Adrenal gland (tissue), 9 donors: ENCODE measurements at regions not wholly inside any gene's neighbourhood (a gene's known extent, or its start where the extent isn't known, plus 50 kb on each side); places are given as distances from the start of the nearest gene placed in this dataset.

Experiments used
- DNase-seq, 7 donors: peaks; one replicate each; pipeline ENCODE4 v3.0.0-alpha.2; 2019 to 2020
- H3K27ac ChIP-seq, 5 donors: fragments of 200-600 bp; sonication (generic) in 4 of 5; 1 replicate in 3 of 5; 2 replicates in 2 of 5; pipeline versions ENCODE4 v1.5.1 to v1.8.0; 2016 to 2020; ENCODE audit warnings: mild to moderate bottlenecking in 1 of 5
- H3K27me3 ChIP-seq: fragments of 200-600 bp; 2 replicates; pipeline ENCODE4 v1.8.0; 2021
- H3K36me3 ChIP-seq, 2 donors: fragments of 200-600 bp; replicated peaks in 1 of 2; 1 replicate in 1 of 2; 2 replicates in 1 of 2; pipeline versions ENCODE4 v1.5.1 to v1.8.0; 2018 to 2022
- H3K4me1 ChIP-seq, 2 donors: fragments of 200-600 bp; replicated peaks in 1 of 2; 1 replicate in 1 of 2; 2 replicates in 1 of 2; pipeline versions ENCODE4 v1.5.1 to v1.8.0; 2018 to 2021
- H3K4me3 ChIP-seq, 4 donors: fragments of 200-600 bp; sonication (generic) in 3 of 4; one replicate each; pipeline ENCODE4 v1.5.1; 2016 to 2018
- H3K9me3 ChIP-seq, 3 donors: fragments of 200-600 bp; sonication (generic) in 1 of 3; replicated peaks in 1 of 3; 1 replicate in 2 of 3; 2 replicates in 1 of 3; pipeline versions ENCODE4 v1.5.1 to v1.8.0; 2016 to 2021
- CTCF ChIP-seq, 6 experiments: fragments of 450-650 bp in 4 of 6; fragments of 200-600 bp in 2 of 6; sonication (generic) in 1 of 6; IDR thresholded peaks; 1 replicate in 5 of 6; 2 replicates in 1 of 6; pipeline versions ENCODE4 v1.5.1 to v1.8.0; 2016 to 2021; ENCODE audit warnings: antibody characterized with exemption in 6 of 6, mild to moderate bottlenecking in 2 of 6, moderate library complexity in 1 of 6
- POLR2A ChIP-seq, 2 donors: fragments of 450-650 bp; IDR thresholded peaks; one replicate each; pipeline ENCODE4 v1.6.1; 2017; ENCODE audit warnings: antibody characterized with exemption in 2 of 2, mild to moderate bottlenecking in 2 of 2, moderate library complexity in 1 of 2
- WGBS, 4 donors: extraction: QIAGEN DNeasy Blood & Tissue Kit in 2 of 4; methylation state at CpG; one replicate each; pipeline versions ENCODE4 v1.1.5 to v1.1.7; 2013 to 2017; 5-methylcytosine and 5-hydroxymethylcytosine counted together
- intact Hi-C, 2 donors: fragments of 100-400 bp; cut with DNase I; formaldehyde crosslinking; loops; one replicate each; pipeline versions ENCODE4 v1.14.1 to v1.15.0; 2022 to 2023
- donor health status: healthy with polysubstance abuse.
- donor health status: Bipolar disorder and iron deficiency.
- donor health status: DM: yes; HTN: yes; CAD: no.
- donor health status: DM: no; HTN: no; CAD: no.
- donor health status: DM: no; HTN: no; CAD: no.

GRCh38 chr2:20933714-20934113 is 110.2 kb downstream of the APOB start:
- Histone ChIP-seq H3K27ac (peak overlapping the region in 3 of 5 donors; percentile 24 to 50 (median 43)), H3K36me3 (no peaks in the 10 kb centered on the region), H3K9me3 (no peaks in the 10 kb centered on the region), H3K4me1 (peaks cover 16 to 27% of the 10 kb centered on the region in 2 donors), H3K4me3 (no peak overlapping the region), H3K27me3 (no peaks in the 10 kb centered on the region)
- 17 to 32% (median 24%) methylated on average over 1 of the region's 1 CpG for WGBS, 4 donors
- intact Hi-C loops = no loop called here
- peak in 2 of 7 donors; percentile 14 to 24 for DNase-seq
- TF ChIP-seq POLR2A (IDR thresholded peaks at IDR 0.05) = no peak
- no peak for TF ChIP-seq CTCF (IDR thresholded peaks at IDR 0.05)

- DNase-seq = no peak
- 71 to 76% (median 73%) methylated on average over 2 of the region's 2 CpGs for WGBS, 4 donors
- Histone ChIP-seq H3K27me3 (no peaks in the 10 kb centered on the region), H3K9me3 (no peaks in the 10 kb centered on the region), H3K4me1 (peaks cover 16 to 27% of the 10 kb centered on the region in 2 donors), H3K27ac (no peak overlapping the region), H3K4me3 (no peak overlapping the region), H3K36me3 (no peaks in the 10 kb centered on the region)
- TF ChIP-seq POLR2A (IDR thresholded peaks at IDR 0.05) (no peak), CTCF (IDR thresholded peaks at IDR 0.05) (no peak)
- intact Hi-C loops = no loop called here
These were observed 108.4 kb upstream of the LDAH start for GRCh38 chr2:20931346-20931745.

GRCh38 chr2:20930928-20931327 is 108.0 kb upstream of the LDAH start:
- Histone ChIP-seq H3K4me1 (peaks cover 16 to 27% of the 10 kb centered on the region in 2 donors), H3K27me3 (no peaks in the 10 kb centered on the region), H3K27ac (no peak overlapping the region), H3K4me3 (no peak overlapping the region), H3K36me3 (no peaks in the 10 kb centered on the region), H3K9me3 (no peaks in the 10 kb centered on the region)
- peak in 3 of 7 donors; percentile 26 to 49 (median 30) for DNase-seq
- 45 to 51% (median 51%) methylated on average over 3 of the region's 3 CpGs; no CpG with 5 or more reads in 1 of the 4 donors for WGBS, 4 donors
- TF ChIP-seq CTCF (IDR thresholded peaks at IDR 0.05) = no peak
- TF ChIP-seq POLR2A (IDR thresholded peaks at IDR 0.05) = no peak
- intact Hi-C loops = no loop called here

GRCh38 chr2:20929721-20930120 is 106.8 kb upstream of the LDAH start:
- intact Hi-C loops = no loop called here
- Histone ChIP-seq H3K4me3 (no peak overlapping the region), H3K36me3 (no peaks in the 10 kb centered on the region), H3K9me3 (no peaks in the 10 kb centered on the region), H3K4me1 (peaks cover 16 to 22% of the 10 kb centered on the region in 2 donors), H3K27me3 (no peaks in the 10 kb centered on the region), H3K27ac (no peak overlapping the region)
- no peak for TF ChIP-seq CTCF (IDR thresholded peaks at IDR 0.05)
- TF ChIP-seq POLR2A (IDR thresholded peaks at IDR 0.05) = no peak
- no peak for DNase-seq
